ENCODE measurements at regions not wholly inside any gene's neighbourhood (a gene's known extent, or its start where the extent isn't known, plus 50 kb on each side); places are given as distances from the start of the nearest gene placed in this dataset.

GRCh38 chr17:68768804-68769203 is 167.6 kb upstream of the FAM20A start:
- intact Hi-C loops (cut with micrococcal nuclease; ENCODE audit: unreplicated experiment) = no loop called here
- H3K4me3 ChIP-seq (ENCODE audit: low read depth in 2 of 2, low read length in 2 of 2) = no peak overlapping the region
- POLR2A ChIA-PET = no interaction called here
- in situ Hi-C loops (cut with HindIII; ENCODE audit: low pct_unique_long_range_greater_than_20kb, low sequenced_read_pairs) = no loop called here
- CTCF ChIA-PET = no interaction called here
- no peak for ATAC-seq
- no peak for TF ChIP-seq REST (IDR thresholded peaks at IDR 0.05; ENCODE audit: insufficient read depth in 1 of 2, low read depth in 2 of 2, low read length in 1 of 2)
- TF ChIP-seq SIN3A (IDR thresholded peaks at IDR 0.05; ENCODE audit: borderline replicate concordance, insufficient read depth, low read depth, low read length) = no peak
- no peak for TF ChIP-seq CTCF (IDR thresholded peaks at IDR 0.05)
- no peak for TF ChIP-seq POLR2AphosphoS5 (IDR thresholded peaks at IDR 0.05; ENCODE audit: low read depth, low read length)
- TF ChIP-seq TCF7L2 (IDR thresholded peaks at IDR 0.05; ENCODE audit: low read depth, low read length) = no peak
- no peak for DNase-seq (ENCODE audit: low read depth, low spot score)
- H3K36me3 ChIP-seq (ENCODE audit: control insufficient read depth, insufficient read depth, low read length) = no peaks in the 10 kb centered on the region
- no peaks in the 10 kb centered on the region for H3K27me3 ChIP-seq (ENCODE audit: control insufficient read depth, insufficient read depth, low read length)
- no peaks in the 10 kb centered on the region for H3K9me3 ChIP-seq (ENCODE audit: control insufficient read depth, insufficient read depth, low read depth, low read length)
- H3K4me1 ChIP-seq (ENCODE audit: control insufficient read depth, insufficient read depth, low read length) = no peaks in the 10 kb centered on the region
- BruUV-seq (replicated peaks) = no TSS peak
- no peak overlapping the region for H3K27ac ChIP-seq (ENCODE audit: low read length)

- no TSS peak for BruUV-seq (replicated peaks)
- no peaks in the 10 kb centered on the region for H3K27me3 ChIP-seq (ENCODE audit: control insufficient read depth, insufficient read depth, low read length)
- ChIA-PET CTCF (no interaction called here), POLR2A (no interaction called here)
- no peak for DNase-seq (ENCODE audit: low read depth, low spot score)
- H3K4me1 ChIP-seq (ENCODE audit: control insufficient read depth, insufficient read depth, low read length) = no peaks in the 10 kb centered on the region
- no peak for ATAC-seq
- H3K9me3 ChIP-seq (ENCODE audit: control insufficient read depth, insufficient read depth, low read depth, low read length) = no peaks in the 10 kb centered on the region
- H3K4me3 ChIP-seq (ENCODE audit: low read depth in 2 of 2, low read length in 2 of 2) = no peak overlapping the region
- no peak for TF ChIP-seq SIN3A (IDR thresholded peaks at IDR 0.05; ENCODE audit: borderline replicate concordance, insufficient read depth, low read depth, low read length)
- TF ChIP-seq CTCF (IDR thresholded peaks at IDR 0.05) = no peak
- no peak for TF ChIP-seq POLR2AphosphoS5 (IDR thresholded peaks at IDR 0.05; ENCODE audit: low read depth, low read length)
- TF ChIP-seq REST (IDR thresholded peaks at IDR 0.05; ENCODE audit: insufficient read depth in 1 of 2, low read depth in 2 of 2, low read length in 1 of 2) = no peak
- no peaks in the 10 kb centered on the region for H3K36me3 ChIP-seq (ENCODE audit: control insufficient read depth, insufficient read depth, low read length)
- intact Hi-C loops (cut with micrococcal nuclease; ENCODE audit: unreplicated experiment) = no loop called here
- no peak overlapping the region for H3K27ac ChIP-seq (ENCODE audit: low read length)
- in situ Hi-C loops (cut with HindIII; ENCODE audit: low pct_unique_long_range_greater_than_20kb, low sequenced_read_pairs) = no loop called here
These were observed 165.5 kb upstream of the FAM20A start for GRCh38 chr17:68766640-68767039.
